ENCODE measurements at regions not wholly inside any gene's neighbourhood (a gene's known extent, or its start where the extent isn't known, plus 50 kb on each side); places are given as distances from the start of the nearest gene placed in this dataset.
A peak's percentile ranks its signal among the peaks of the same experiment; 100 is the strongest.
"Not testable (repeated sequence)": the region's sequence is repeated elsewhere in the genome, so short reads cannot be mapped to it uniquely, and the experiment has no call there.

- DNase-seq, result no peak
Measured at GRCh38 chr1:229119876-229120275, 151.0 kb upstream of the RAB4A start.

- no peak for DNase-seq
Measured at GRCh38 chr1:229121845-229122436, 149.0 kb upstream of the RAB4A start.

- DNase-seq, result no peak
Measured at GRCh38 chr1:229122606-229123005, 148.3 kb upstream of the RAB4A start.

GRCh38 chr1:229124116-229124515 is 146.8 kb upstream of the RAB4A start:
- DNase-seq, result no peak

- no peak for DNase-seq
Measured at GRCh38 chr1:229124520-229125124, 146.3 kb upstream of the RAB4A start.

- peak; percentile 54 for DNase-seq
Measured at GRCh38 chr1:229127301-229127700, 143.6 kb upstream of the RAB4A start.

GRCh38 chr1:229128066-229128608 is 142.8 kb upstream of the RAB4A start:
- no peak for DNase-seq

GRCh38 chr1:229129301-229130027 is 141.4 kb upstream of the RAB4A start:
- no peak for DNase-seq

- peak; percentile 33 for DNase-seq
Measured at GRCh38 chr1:229130028-229130668, 140.8 kb upstream of the RAB4A start.

- no peak for DNase-seq
Measured at GRCh38 chr1:229131243-229132105, 139.4 kb upstream of the RAB4A start.

GRCh38 chr1:229132106-229132443 is 138.8 kb upstream of the RAB4A start:
- DNase-seq, result no peak

GRCh38 chr1:229132706-229133105 is 138.2 kb upstream of the RAB4A start:
- DNase-seq, result no peak

- no peak for DNase-seq
Measured at GRCh38 chr1:229133151-229133550, 137.8 kb upstream of the RAB4A start.

- no peak for DNase-seq
Measured at GRCh38 chr1:229133811-229134210, 137.1 kb upstream of the RAB4A start.

- not testable (repeated sequence) for DNase-seq
Measured at GRCh38 chr1:229134381-229135217, 136.3 kb upstream of the RAB4A start.

GRCh38 chr1:229135773-229136172 is 135.1 kb upstream of the RAB4A start:
- no peak for DNase-seq

GRCh38 chr1:229136822-229137221 is 134.1 kb upstream of the RAB4A start:
- no peak for DNase-seq

GRCh38 chr1:229137271-229137670 is 133.6 kb upstream of the RAB4A start:
- no peak for DNase-seq

- DNase-seq, result no peak
Measured at GRCh38 chr1:229138058-229138457, 132.9 kb upstream of the RAB4A start.

- no peak for DNase-seq
Measured at GRCh38 chr1:229139331-229140118, 131.4 kb upstream of the RAB4A start.

GRCh38 chr1:229140119-229140396 is 130.9 kb upstream of the RAB4A start:
- DNase-seq, result no peak
